ENCODE measurements at regions not wholly inside any gene's neighbourhood (a gene's known extent, or its start where the extent isn't known, plus 50 kb on each side); places are given as distances from the start of the nearest gene placed in this dataset.
"Not testable (repeated sequence)": the region's sequence is repeated elsewhere in the genome, so short reads cannot be mapped to it uniquely, and the experiment has no call there.

DNA sequence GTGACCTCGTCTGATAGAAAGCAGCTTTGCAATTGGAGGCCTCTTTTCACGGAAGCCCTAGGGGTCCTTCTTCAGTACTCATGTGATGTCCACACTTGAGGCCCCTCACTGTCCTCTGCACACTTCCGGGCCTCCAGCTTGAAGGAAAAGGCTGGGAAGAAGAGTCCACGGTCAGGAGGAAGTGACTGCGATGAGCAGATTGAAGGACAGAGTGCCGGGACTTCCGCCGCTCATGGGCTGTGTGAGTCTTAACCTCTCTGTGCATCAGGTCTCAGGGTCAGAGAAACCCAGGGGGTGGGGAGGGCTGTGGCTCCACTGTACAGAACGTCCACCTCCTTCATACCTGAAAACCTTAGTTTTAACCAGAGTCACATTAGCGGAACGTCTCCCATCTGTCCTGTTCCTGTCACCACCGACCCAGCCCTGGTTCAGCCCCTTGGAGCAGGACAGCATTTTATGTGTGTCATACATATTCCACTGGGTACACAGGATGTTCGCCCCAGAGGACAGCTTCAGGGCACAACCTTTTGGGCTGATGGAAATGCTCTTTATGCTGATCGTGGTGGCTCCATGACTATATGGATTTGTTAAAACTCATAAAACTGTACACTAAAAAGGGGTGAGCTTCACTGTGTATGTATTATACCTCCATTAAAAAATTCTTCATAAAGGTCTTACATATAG lies 51.0 kb upstream of the SORCS2 start:
- DNase-seq = no peak

DNA sequence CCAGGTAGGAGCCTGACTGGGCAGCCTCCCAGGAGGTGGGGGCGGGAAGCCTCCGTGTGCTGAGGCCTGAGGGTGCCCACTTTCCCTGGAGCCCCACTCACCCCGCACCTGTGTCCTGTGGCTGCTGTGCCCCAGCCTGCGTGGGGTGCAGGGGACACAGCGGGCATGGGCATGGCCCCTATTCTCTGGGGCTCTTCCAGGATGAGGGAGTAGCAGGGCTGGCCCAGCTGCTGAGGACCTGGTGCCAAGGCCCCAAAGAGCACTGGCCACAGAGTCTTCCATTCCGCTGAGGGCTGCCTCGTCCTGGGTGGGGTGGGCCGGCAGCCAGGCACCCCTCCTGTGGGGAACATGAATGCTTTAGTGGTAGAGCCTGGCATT lies 51.7 kb upstream of the SORCS2 start:
- no peak for DNase-seq

DNA sequence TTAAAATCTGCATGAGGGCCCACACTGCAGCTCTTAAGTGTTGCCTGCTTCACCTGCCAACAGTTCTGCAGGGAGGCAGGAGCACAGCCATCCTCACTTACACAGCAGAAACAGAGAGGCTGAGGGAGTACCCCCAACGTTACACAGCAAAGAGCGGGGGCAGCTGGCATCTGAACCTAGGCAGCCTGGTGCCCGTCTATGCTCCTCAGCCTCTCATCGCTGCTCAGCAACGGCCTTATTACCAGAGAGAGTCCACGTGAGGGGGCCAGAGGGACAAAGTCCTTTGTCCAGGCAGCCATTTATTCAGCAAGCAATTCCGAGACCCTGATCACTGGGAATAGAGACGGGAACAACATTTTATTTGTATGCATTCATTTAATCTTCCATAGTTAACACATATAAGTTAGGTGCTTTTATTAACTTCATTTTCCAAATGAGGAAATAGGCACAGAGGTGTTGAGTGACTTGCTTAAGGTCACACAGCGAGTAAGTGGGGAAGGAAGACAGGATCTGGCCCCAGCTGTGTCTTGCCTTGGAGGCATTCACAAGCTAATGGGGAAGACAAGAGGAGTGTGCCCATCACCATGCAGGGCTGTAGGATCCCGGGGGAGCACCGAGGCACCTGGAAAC lies 52.2 kb upstream of the SORCS2 start:
- DNase-seq = no peak

DNA sequence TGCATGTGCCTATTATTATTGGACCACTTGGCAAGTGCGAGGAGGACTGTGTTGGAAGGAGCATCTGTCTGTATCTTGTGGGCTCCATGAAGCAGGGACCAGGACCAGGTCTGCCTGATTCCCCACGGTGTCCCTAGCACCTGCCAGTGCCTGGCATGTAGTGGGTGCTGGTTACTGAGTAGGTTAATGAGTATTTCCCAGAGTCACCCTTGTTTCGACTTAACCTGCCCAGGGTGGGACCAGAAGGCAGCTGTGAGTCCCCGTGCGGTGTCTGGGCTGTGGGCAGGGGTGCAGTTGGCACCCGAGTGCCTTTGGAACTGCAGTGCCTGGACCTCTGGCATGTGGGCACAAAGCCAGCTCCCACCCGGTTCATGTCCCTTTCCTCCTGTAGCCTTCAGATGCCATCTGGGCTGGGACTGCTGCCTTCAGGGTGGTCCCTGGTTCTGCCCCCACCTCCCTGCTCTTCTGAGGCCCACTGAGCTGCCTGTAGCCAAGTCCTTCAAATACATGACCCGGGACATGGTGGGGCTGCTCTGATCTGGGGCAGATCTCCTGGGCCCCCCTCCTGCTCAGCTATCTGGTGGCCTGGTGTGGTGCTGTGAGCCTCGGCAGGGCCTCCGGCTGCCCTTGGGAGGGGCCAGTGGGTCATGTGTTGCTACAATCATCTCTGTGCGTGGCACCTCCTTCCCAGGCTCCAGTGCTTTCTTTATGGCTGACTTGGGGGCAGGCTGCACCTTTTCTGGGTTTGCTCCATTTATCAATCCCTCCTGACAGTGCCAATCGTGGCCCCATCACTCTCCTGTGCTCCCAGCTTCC lies 53.0 kb upstream of the SORCS2 start:
- no peak for DNase-seq

DNA sequence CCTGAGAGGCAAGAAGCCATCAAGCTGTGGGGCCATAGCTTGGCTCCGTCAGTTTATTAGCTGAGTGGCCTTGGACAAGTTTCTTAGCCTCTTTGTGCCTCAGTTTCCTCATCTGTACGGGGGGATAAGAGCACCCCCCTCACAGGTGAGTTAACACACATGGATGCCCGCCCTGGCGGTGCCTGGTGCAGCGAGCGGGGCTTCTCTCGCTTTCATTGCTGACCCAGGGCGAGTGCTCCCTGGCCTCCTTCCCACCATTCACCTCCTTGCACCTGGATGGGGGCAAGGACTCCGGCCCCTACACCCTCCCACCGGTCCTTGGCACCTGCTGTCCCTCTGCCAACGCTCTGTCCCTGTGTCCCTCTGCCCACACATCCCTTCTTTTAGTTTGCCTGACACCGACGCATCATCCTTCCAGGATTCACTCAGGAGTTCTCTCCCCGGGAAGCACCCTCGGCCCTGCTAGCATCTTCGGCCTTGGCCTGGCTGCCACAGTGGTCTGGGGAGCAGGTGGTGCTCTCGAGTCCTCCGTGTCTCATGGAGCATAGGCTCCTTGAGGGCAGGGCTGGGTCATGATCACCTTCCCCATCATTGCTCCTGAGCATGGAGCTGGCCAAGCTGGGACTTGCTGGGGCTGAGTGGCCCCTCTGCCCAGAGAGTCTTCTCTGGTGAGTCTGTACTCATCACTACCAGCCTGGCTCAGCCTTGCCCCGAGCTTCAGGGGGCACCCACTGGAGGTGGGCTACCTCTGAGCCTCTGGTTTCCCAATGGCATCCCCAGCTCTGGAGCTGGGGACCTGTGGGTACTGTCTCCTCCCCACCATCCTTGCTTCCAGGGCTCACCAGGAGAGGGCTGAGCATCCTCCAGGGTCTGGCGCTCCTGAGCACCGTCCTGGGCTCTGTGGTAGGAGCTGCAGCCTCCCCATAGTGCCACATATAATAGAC lies 53.8 kb upstream of the SORCS2 start:
- DNase-seq = no peak

DNA sequence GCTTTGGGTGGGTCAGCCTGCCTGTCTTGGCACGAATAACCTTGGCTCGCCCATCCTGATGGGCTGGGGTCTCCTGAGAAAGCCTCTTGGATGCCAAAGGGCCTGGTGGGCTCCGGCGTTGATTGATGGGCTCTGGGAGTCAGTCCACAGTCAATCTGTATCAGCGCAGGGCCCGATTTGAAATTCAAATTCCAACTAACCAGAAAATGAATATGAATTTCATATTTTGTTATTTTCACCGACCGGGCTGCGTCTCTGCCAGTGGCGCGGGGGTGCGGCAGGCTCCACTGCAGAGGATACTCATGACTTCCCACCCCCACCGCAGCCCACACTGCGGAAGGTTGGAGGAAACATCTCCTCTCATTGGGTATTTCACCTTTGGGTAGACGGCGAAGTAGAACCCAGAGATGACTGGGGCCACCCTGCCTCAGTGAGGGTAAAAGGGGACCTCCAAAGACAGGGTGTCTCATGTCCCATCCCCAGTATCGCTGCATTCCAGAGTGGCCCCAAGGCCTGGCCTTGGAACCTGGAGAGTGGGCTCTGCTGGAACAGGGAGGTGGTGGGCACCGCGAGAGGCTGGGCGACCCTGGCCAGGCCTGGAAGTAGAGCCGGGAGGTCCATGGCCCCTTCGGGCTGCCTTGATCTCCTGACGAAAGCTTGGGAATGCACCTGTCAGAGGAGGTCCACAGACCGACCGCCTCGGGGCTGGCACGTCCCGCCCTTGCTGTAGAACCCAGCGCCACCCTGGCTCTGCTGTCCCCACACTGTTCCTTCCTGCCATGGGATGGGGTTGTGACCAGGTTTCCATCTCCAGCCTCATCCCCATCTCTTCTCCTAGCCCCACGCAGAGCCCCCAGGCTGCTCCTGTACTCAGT lies 54.8 kb upstream of the SORCS2 start:
- no peak for DNase-seq

DNA sequence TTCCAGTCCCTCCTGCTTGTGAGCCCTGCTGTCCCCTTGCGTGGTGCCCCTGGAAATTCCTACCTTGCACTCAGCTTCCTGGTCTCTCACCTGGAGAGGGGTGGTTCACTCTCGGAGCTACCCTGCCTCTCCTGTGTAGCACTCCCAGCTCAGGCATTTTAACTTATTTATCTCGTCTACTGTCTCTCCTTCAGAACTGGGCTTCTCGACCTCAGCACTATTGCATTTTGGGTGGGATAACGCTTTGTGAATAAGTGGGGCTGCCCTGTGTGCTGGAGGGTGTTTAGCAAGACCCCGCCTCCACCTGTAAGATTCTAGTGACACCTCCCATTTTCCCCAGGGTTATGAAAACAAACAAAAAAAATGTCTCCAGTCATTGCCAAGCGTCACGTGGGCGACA lies 56.0 kb upstream of the SORCS2 start:
- DNase-seq = no peak

DNA sequence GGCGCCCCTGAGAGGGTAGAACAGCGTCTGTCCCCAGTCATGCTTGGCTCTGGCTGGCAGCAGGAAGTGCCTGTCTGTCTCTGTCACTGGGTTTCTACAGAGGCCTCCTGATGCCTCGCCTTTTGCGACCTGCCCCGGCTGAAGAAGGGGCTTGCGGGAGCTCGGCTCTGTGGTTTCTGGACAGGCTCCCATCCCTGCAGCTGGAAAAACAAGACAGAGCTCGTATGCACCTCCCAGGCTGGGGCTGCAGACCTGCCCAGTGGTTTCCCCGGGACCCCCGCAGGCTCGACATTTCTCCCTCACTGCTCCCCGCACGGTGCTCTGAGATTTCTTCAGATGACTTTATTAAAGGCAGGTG lies 57.0 kb upstream of the SORCS2 start:
- DNase-seq = no peak

DNA sequence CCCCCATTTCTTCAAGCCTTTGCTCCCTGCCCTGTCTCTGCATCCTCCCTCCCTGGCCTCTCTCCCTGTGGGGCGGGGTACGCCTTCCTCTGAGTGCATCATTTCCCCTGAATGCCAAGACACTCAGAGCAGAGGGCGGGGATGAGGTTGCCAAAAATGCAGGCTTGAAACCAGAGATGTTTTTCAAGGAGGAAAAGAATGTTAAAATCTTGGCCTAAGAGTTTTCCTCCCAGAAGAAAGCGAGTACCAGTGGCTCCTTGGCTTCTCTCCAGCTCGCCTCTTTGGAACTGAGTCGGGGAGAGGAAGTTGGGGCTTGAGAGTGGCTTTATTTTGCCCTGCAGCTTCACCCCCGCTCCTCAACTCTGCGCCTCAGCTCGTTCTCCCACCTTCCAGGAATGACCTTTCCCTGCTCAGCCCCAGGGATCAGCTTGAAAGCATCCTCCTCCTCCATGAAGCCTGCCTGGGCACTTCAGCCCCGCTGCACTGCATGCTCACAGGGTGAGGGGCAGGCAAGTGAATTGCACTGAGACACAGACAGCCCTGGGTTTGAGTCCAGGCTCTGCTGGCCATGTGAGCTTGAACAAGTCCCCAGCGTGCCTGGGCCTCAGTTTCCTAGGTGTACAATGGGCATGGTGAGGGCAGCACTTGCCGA lies 57.5 kb upstream of the SORCS2 start:
- peak; percentile 25 for DNase-seq

DNA sequence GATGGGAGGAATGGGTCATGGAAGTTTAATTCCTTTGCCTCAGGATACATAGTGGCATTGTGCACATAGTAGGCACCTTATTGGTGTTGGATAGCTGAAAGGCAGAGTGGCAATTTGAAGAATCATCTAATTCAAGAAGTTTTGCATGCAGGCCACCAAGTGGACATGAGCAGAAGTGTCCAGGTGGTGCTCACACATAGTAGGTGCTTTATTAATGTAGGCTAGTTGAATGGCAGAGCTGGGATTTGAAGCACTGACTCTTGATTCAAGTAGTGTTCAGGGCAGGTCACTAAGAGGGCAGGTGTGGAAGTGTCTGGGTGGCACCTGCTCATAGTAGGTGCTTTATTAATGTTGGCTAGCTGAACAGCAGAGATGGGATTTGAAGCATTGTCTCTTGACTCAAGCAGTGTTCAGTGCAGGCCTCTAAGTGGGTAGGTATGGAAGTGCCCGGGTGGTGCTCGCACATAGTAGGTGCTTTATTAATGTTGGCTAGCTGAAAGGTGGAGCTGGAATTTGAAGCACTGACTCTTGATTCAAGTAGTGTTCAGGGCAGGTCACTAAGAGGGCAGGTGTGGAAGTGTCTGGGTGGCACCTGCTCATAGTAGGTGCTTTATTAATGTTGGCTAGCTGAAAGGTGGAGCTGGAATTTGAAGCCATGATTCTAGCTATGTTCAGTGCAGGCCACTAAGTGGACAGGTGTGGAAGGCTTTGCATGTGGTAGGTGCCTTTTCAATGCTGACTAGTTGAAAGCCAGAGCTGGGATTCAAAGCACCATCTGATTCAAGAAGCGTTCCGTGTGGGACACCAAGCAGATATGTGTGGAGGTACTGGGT lies 58.3 kb upstream of the SORCS2 start:
- DNase-seq = not testable (repeated sequence)

DNA sequence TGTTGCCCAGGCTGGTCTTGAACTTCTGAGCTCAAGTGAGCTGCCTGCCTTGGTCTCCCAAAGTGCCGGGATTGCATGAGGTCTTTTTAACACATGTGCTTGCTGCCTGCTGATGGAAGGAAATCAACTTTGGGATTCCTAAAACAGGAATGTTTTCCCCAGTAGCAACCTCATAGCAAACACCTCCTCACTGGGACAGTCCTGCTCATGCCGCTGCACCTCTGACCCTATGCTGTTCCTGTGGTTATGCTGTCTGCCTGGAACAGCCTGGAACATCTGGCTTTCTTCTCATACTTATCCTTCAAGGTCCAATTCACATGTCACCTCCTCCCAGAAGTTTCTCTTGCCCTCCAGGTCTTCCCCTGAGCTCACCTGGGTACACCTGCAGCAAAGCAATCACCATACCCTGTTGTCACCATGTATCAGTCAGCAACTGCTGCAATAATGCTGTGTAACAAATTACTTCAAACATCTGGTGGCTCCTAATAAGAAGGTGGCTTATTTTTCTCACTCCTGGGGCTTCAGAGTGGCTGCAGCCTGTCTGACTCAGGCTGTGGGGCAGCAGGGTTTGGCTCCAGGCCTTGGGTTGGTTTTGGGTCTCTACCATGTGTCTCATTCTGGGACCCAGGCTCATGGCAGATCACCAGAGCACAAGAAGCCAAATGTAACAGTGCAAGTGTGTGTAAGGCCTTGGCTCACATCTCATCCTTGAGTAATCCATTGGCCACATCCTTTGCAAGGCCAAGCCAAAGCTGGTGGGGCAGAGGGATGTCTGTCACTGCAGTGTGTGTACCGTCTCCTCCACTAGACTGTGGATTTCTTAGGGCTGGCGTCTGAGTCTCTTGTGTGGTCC lies 59.4 kb upstream of the SORCS2 start:
- no peak for DNase-seq

DNA sequence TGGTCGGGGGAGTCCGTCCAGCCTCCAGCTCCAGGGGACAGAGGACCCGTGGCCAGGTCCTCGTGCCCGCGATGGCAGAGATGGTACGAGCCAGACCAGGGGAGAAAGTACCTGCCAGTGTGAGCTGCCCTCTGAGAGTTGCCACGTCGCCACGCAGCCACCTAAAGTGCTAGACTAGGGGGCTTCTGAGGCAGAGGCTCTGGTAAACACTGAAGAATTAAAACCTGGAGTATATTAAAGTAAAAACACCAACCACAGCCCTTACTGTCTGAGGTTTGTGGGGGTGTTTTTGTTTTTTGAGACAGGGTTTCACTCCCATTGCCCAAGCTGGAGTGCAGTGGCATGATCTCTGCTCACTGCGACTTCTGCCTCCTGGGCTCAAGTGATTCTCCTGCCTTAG lies 60.1 kb upstream of the SORCS2 start:
- no peak for DNase-seq

DNA sequence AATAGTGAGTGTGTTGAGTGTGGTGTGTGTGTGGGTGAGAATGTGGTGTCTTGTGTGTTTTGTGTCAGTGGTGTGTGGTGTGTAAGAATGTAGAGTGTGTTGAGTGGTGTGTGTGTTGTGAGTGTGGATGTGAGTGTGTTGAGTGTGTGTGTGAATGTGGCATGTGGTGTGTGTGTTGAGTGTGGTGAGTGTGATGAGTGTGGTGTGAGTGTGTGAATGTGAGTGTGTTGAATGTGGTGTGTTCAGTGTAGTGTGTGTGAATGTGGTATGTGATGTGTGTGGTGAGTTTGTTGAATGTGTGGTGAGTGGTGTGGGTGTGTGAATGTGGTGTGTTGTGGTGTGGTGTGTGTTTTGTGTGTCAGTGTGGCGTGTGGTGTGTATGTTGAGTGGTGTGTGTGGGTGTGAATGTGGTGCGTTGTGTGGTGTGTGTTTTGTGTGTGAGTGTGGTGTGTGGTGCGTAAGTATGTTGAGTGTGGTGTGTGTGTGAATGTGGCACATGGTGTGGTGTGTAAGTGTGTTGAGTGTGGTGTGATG lies 60.8 kb upstream of the SORCS2 start:
- DNase-seq = no peak

DNA sequence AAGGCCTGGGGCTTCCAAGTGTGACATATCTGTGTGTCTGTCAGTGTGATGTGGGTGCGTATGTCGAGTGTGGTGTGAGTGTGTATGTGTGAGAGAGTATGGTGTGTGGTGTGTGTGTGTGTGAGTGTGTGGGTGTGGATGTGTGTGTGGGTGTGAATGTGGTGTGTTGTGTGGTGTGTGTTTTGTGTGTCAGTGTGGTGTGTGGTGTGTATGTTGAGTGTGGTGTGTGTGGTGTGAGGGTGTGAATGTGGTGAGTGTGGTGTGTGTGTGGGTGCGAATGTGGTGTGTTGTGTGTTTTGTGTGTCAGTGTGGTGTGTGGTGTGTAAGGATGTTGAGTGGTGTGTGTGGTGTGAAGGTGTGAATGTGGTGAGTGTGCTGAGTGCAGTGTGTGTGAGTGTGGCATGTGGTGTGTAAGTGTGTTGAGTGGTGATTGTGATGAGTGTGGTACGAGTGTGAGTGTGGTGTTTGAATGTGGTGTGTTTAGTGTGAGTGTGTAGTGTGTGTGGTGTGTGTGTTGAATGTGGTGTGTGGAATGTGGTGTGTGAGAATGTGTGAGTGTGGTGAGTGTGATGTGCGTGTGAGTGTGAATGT lies 61.6 kb upstream of the SORCS2 start:
- DNase-seq = no peak

DNA sequence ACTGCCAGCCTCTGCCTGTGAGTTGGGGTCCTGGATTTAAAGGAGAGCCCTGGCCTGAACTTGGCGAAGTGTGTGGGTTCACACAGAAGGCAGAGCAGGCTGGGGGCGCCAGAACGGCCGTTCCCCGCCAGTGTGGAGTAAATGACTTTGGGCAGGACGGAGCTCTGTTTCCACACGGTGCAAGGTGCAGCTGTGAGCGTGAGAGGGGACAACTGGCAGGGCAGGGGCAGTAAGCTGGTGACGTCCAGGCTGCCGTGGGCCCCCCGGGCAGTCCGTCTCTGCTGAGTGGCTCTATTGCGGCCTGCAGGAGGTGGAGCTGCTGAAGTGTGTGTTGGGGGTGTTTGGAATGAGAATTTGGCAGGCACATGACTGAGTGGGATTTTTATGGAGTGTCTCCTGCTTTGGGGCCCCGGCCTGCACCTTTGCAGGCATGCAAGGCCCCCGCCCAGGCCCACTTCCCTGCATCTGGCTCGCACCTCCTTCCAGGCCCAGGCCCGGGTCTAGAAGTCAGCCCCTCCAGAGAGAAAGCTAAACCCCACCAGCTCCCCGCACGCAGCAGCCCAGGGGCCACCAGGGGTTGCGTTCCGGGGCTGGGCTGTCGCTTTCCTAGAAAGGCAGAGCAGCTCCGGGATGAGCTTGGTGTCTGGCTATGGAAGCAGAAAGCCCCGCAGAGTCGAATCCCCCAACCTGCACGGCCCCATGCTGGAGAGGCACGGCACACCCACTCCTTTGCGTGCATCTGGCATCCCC lies 62.2 kb upstream of the GRPEL1 start:
- DNase-seq = no peak

DNA sequence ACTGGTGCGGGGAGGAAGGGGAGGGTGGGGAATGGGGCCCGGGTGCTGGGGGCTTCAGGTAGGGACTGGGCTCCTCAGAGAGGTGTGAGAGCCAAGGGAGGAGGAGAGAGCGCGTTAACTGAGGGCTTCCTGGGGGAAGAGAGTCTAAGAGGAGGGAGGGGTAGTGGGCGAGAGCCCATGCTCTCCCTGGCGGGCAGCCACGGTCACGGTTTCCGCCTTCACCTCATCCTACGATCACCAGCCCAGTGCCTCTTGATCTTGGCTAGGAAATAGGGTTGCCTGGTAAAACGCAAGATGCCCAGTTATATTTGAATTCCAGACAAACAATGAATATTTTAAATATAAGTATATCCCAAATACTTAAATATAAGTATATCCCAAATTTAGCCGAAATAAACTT lies 60.8 kb upstream of the GRPEL1 start:
- no peak for DNase-seq

DNA sequence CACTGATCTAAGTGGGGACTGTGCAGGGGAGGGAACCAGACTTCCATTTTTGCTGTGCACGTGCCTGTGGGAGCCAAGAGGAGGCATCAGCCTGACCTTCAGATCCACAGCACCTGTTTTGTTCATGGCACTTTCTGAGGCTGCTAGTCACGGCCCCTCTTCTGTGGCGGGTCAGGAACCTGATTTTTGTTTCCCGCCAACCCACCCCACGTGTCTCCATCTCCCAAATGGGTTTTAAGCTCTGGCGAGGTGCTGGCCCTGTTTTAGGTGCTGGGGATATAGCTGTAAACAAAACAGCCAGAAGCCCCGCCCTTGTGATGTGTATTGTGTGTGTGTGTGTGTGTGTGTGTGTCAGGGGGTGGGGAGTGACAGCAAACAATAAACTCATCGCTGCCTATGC lies 60.4 kb upstream of the GRPEL1 start:
- DNase-seq = no peak

DNA sequence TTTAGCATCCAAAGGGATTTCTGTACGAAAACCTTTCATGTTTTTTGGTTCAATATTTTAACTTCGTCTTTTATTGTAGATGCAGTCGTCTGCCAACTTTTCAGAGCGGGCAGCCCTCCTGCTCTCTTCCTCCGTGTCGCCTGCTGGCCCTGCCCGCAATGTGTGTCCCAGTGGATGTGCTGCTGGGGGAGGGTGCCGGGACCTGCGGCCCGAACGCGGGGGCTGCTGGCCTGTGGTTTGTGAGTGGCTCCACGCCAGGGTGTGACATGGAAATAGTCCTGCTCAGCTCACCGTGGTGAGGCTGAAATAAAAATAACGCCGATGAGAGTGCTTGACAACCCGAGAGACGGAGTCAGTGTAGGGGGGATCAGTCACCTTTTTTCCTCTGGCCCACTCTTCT lies 59.7 kb upstream of the GRPEL1 start:
- no peak for DNase-seq
